ENCODE measurements at regions not wholly inside any gene's neighbourhood (a gene's known extent, or its start where the extent isn't known, plus 50 kb on each side); places are given as distances from the start of the nearest gene placed in this dataset.
"Not testable (repeated sequence)": the region's sequence is repeated elsewhere in the genome, so short reads cannot be mapped to it uniquely, and the experiment has no call there.

DNA sequence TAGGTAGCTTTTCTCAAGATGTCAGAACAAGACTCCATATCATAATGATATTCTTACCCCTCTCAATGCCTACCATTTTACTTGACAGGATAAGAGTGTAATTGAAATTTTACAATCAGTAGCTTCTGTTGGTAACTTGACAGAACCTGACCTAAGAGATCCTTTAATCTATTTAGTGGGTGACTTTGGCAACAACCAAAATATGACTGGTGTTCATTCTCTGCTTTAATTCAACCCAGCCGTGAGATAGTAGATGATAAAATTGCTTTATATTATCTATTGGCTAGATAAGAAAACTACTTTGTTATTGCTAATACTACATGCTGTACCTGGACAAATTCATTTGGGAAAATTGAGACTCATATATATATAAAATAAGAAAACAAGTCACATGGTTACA, 770.2 kb upstream of the NXPH2 start:
- DNase-seq (ENCODE audit: low read depth), result no peak
- H3K4me3 ChIP-seq (ENCODE audit: low read depth, low read length), result no peak overlapping the region
- TF ChIP-seq, protein P1, sequence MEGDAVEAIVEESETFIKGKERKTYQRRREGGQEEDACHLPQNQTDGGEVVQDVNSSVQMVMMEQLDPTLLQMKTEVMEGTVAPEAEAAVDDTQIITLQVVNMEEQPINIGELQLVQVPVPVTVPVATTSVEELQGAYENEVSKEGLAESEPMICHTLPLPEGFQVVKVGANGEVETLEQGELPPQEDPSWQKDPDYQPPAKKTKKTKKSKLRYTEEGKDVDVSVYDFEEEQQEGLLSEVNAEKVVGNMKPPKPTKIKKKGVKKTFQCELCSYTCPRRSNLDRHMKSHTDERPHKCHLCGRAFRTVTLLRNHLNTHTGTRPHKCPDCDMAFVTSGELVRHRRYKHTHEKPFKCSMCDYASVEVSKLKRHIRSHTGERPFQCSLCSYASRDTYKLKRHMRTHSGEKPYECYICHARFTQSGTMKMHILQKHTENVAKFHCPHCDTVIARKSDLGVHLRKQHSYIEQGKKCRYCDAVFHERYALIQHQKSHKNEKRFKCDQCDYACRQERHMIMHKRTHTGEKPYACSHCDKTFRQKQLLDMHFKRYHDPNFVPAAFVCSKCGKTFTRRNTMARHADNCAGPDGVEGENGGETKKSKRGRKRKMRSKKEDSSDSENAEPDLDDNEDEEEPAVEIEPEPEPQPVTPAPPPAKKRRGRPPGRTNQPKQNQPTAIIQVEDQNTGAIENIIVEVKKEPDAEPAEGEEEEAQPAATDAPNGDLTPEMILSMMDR (IDR thresholded peaks at IDR 0.05; ENCODE audit: insufficient read depth, low read depth, low read length, missing control alignments), result no peak

DNA sequence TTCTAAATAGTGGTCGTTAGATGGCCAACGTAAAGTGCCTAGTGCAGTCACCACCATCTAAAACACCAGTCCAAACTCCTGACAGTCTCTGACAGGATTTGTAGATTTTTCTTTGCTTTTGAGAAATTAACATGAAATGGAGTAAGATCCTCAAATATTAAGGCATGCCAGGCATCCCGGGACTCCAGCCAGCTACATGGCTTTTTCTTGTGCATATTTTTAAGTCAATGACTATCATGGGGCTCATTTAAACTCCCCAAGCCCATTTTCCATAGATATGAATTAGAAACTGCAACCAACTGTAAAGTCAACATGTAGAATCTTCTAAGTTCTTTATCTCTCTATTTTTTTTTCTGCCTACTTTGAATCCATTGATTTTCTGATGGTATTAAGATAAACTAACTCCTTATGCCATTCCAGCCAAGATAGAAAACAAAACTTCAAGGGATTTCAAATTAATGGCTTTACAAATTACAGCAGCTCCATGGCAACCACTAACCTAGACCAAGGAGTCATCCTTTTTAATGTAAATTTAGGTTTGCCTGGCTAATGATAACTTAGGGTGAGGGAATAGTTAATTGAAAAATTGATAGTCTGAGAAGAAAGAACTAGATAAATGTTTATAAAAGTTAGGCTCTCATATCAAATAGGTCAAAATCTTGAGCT, 764.1 kb upstream of the NXPH2 start:
- no peak overlapping the region for H3K4me3 ChIP-seq (ENCODE audit: low read depth, low read length)
- no peak for DNase-seq (ENCODE audit: low read depth)
- TF ChIP-seq, protein P1 (IDR thresholded peaks at IDR 0.05; ENCODE audit: insufficient read depth, low read depth, low read length, missing control alignments), result no peak

DNA sequence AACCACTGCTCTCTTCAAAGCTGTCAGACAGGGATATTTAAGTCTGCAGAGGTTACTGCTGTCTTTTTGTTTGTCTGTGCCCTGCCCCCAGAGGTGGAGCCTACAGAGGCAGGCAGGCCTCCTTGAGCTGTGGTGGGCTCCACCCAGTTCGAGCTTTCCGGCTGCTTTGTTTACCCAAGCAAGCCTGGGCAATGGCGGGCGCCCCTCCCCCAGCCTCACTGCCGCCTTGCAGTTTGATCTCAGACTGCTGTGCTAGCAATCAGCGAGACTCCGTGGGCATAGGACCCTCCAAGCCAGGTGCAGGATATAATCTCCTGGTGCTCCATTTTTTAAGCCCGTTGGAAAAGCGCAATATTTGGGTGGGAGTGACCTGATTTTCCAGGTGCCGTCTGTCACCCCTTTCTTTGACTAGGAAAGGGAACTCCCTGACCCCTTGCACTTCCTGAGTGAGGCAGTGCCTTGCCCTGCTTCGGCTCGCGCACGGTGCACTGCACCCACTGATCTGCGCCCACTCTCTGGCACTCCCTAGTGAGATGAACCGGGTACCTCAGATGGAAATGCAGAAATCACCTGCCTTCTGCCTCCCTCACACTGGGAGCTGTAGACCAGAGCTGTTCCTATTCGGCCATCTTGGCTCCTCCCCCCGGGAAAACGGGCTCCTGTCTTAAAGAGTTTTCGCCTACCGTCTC, 758.3 kb upstream of the NXPH2 start:
- not testable (repeated sequence) for DNase-seq (ENCODE audit: low read depth); H3K4me3 ChIP-seq (ENCODE audit: low read depth, low read length)

DNA sequence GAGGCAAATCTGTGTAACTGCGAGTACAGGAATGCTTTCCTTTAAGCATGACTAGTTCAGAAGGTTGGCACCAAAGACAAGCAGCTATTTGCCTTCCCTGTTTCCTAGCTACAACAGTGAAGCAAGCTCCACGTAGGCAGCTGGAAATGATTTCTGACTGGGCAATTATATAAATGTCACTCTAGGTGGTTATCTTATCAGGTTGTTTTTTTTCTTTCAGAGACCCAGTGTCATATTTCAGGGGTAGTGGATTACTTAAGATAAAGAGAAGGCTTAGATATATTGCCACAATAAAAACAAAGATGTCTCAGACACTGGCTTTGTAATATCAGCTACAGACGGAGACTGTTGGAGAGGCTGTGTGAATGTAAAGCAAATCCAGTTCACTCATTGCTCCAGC, 748.9 kb upstream of the NXPH2 start:
- DNase-seq (ENCODE audit: low read depth), result no peak
- no peak overlapping the region for H3K4me3 ChIP-seq (ENCODE audit: low read depth, low read length)
- TF ChIP-seq, protein P1 (IDR thresholded peaks at IDR 0.05; ENCODE audit: insufficient read depth, low read depth, low read length, missing control alignments), result no peak

DNA sequence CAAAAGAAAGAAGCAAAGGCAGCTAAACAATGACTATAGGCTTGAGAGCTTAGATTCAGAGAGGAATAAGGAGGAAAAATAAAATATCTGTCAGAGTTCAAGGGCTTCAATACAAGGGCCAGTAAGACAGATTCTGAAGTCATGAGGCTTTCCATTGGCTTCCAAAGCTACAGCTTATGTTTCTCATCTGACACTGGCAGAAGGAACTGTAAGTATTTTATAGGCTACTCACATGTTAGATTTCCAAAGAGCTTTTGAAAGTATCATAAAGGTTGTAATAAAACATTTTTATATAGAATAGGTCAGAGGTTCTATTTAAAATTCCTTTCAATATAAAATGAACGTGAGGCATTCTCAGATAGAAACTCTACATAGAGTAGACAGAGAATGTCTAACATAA, 746.6 kb upstream of the NXPH2 start:
- DNase-seq (ENCODE audit: low read depth), result no peak
- TF ChIP-seq, protein P1 (IDR thresholded peaks at IDR 0.05; ENCODE audit: insufficient read depth, low read depth, low read length, missing control alignments), result no peak
- no peak overlapping the region for H3K4me3 ChIP-seq (ENCODE audit: low read depth, low read length)

DNA sequence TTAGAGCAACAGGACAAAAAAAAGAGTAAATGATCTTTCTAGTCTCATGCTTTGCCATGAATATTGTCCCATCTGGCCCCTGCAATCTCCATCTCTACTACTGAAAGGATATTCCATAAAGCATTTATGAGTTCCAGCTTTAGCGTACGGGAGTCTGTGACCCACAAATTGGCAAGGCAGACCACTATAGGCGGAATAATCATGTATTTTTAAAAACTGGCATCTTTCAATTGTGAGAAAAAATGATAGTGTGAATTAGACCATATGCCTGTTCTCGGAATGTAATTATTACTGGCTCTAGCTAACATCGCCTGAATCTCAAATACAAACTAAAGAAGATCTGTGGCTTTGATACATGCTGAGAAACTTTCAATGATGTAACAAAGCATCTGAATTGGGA, 738.1 kb upstream of the NXPH2 start:
- no peak overlapping the region for H3K4me3 ChIP-seq (ENCODE audit: low read depth, low read length)
- TF ChIP-seq, protein P1 (IDR thresholded peaks at IDR 0.05; ENCODE audit: insufficient read depth, low read depth, low read length, missing control alignments), result no peak
- no peak for DNase-seq (ENCODE audit: low read depth)

DNA sequence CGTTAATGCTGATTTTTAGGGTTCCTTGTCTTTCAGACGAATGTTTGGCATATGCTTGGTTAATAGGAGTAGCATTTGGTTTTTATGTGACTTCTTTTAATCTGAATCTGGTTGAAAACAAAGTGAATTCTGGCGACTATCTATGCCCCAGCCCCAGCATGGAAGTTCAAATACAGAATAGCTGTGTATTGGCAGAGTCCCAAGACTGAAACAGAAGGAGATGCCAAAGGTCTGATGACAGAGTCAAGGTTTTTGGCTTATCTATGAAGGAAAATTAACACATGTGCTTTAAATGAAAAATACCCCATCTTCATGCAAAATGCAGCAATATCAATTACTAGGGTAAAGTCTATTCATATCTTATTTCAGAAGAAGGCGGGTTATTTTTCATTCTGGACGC, 734.8 kb upstream of the NXPH2 start:
- no peak for DNase-seq (ENCODE audit: low read depth)
- TF ChIP-seq, protein P1 (IDR thresholded peaks at IDR 0.05; ENCODE audit: insufficient read depth, low read depth, low read length, missing control alignments), result no peak
- no peak overlapping the region for H3K4me3 ChIP-seq (ENCODE audit: low read depth, low read length)

Data from GM12865 (cell line).